NCI-H345 treated with DMSO at 0.1 percent for 48 hours (cell line): ENCODE measurements at regions not wholly inside any gene's neighbourhood (a gene's known extent, or its start where the extent isn't known, plus 50 kb on each side); places are given as distances from the start of the nearest gene placed in this dataset.

ENCODE experiments used
- DNase-seq: peaks from one replicate; lab custom pipeline; 2025; ENCODE audit not compliant: unreplicated experiment; lab: John Stamatoyannopoulos, UW

GRCh38 chr15:70151462-70151861, 53.7 kb upstream of the TLE3 start:
- DNase-seq, result no peak

DNA sequence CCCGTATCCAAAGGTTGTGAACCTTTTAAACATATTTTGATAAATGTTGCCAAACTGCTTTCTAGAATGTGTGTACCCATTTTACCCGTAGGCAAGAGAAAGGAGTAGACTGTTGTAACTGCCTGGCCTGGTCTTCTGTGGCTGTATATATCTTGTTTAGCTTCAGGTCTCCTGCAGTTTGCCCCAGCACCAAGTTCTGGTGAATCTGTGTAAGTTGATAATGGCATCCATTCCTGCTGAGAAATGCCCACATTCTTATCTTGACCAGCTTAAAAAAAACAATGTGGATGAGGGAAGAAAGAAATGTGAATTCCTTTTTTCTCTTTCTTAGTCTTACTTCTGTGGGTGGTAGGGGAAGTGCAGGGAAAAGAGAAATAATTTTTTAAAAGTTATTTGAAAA, 53.3 kb upstream of the TLE3 start:
- no peak for DNase-seq

- no peak for DNase-seq
Observed at GRCh38 chr15:70150405-70150747, 52.7 kb upstream of the TLE3 start.

DNA sequence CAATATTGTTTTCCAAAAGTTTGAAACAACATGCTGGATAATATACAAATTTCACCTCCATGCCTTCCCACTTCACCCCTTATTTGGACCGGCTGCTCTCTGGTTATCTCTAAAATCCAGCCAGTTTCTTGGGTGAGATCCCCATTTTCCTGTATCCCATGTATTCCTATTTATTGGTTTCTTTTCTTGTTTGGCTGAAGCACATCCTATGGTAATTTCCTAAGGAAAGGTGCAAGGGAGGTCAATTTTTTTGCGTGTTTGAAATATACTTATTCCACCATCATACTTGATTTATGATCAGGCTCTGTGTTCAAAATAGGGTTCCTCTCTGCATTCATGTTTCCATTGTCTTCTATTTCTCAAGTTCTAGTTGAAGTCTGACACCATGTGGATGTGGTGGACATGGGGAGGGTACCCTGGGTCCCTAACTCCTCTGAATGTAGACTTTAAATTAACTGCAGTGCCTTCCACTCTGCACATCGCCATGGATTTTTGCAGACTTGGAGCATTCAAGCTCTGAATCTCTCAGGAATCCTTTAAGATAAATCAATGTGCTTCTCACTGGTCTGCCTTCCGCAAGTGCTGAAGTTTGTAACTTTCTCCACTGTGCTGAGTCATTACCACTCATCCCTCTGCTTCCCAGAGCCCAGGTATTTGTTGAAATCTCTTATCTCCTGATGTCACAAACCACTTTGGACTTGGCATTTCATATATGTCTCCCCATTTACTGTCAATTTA, 52.1 kb upstream of the TLE3 start:
- DNase-seq, result no peak

DNA sequence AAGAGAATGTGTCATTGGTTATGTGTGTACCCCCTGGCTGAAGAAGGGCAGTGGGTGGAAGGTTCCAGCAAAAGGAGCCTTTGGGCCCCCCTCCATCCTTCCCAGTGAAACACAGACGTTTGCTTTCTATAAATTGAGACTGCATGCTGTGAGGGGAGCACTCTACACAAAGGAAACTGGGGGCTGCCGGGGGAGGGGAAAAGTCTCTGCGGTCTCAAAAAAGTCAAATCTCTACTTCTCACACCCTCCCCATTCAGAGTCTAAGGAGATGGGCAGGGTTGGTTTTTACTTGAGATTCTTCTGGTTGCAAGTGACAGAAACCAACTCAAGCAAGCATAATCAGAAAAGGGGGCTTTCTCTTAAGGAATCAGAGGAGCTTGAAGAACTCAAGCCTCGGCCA, 50.1 kb upstream of the TLE3 start:
- no peak for DNase-seq
